Stimulated activated CD4-positive, alpha-beta T cell treated with anti-CD3 and anti-CD28 coated beads, TNF-alpha, amount 100 ng/mL, for 4 hours (primary cell): ENCODE measurements at regions not wholly inside any gene's neighbourhood (a gene's known extent, or its start where the extent isn't known, plus 50 kb on each side); places are given as distances from the start of the nearest gene placed in this dataset.
A peak's percentile ranks its signal among the peaks of the same experiment; 100 is the strongest.
"Not testable (repeated sequence)": the region's sequence is repeated elsewhere in the genome, so short reads cannot be mapped to it uniquely, and the experiment has no call there.

Experiments used
- DNase-seq, 3 experiments: peaks; one replicate each; pipeline ENCODE4 v3.0.0-alpha.2; 2020; ENCODE audit warnings: low read depth in 3 of 3

DNA sequence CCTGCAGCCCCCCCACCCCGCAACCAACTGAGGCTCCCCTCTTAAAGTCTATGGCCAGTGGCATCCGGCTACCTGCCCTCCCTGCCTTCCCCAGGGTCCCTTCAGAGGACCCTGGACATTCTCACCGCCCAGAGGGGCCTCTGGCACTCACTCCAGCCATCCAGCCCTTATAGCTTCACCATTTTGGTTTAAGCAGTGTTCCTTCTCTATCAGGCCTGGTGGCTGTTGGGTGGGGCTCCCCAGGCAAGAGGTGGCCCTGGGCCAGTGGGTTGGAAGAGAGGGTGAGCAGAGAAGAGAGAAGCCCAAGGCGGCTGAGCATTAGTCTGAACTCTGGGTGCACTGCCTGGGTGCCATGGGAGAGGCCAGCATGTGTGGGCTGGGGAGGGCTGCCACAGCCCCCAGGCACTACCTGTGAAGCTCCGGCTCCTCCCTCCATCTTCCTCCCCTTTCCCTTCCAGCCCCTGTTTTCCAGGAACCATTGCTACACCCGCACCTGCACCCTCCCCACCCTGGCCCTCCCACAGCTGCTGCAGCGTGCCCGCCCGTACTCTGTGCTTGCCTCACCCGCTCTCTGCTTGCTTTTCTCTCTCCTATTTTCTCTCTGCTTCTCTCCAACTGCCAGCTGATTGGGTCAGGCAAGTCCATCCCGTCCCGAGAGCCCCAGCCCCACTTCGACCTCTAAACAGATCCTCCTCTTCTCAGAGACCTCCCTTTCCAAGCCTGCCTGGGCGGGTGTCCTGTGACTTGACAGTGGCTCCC is 168.2 kb downstream of the TBC1D2B start:
- no peak for DNase-seq

DNA sequence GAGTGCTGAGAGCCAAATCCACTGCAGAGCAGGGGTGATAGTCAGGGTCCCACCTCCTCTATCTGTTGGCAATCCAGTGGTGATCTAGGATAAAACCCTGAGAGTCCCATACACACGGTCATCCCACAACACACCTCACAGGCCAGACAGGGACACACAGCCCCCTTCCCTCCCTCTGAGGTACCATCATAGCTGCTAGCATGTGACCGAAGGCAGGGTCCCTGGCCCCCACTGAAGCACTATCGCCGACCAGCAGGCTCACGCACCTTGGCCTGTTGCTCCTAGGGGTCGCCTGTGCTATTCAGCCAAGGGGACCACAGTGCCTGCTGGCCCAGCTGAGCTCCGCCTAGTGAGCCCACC is 168.8 kb downstream of the TBC1D2B start:
- not testable (repeated sequence) for DNase-seq

DNA sequence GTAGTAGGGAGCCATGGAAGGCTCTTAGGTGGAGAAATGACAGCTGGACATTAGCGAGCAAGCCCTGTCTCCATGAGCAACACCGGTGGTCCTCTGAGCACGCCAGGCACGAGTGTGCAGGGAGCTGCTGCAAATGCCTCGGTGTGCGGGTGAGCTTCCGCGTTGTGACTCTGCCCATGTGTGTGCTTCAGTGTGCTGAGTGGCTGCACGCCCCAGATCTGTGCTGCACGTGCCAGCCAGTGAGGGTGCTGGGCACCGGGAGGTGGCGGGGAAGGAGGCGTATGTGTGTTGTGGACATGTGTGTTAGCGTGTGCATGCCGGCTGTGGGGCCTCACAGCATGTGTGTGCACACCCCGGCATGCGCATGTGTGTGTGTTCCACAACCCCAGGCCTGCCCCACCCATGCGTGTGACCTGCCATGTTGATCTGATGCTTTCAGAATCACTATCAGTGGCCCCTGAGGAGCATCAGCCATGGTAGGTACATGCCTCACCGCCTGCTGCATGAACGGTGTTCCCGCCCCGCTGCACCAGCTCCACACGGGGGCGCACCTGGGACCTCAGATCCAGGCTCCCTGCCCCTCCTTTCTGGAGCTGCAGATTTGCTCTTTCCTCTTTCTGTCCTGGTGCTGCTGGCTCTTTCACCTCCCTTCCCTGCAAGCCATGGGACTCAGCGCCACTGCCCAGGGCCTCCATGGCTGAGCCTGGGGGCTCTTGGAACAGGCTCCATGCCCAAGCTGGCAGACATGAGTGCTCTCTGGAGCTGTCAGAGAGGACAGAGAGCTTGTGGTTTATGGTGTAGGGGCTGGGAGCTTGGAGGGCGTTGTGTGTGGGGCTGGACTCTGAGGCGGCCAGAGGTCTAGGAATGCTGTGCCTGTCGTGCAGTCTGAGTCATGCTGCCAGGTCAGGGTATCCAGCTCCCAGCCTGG is 169.4 kb downstream of the TBC1D2B start:
- DNase-seq: peak in 2 of 3 experiments; percentile 18 to 38

DNA sequence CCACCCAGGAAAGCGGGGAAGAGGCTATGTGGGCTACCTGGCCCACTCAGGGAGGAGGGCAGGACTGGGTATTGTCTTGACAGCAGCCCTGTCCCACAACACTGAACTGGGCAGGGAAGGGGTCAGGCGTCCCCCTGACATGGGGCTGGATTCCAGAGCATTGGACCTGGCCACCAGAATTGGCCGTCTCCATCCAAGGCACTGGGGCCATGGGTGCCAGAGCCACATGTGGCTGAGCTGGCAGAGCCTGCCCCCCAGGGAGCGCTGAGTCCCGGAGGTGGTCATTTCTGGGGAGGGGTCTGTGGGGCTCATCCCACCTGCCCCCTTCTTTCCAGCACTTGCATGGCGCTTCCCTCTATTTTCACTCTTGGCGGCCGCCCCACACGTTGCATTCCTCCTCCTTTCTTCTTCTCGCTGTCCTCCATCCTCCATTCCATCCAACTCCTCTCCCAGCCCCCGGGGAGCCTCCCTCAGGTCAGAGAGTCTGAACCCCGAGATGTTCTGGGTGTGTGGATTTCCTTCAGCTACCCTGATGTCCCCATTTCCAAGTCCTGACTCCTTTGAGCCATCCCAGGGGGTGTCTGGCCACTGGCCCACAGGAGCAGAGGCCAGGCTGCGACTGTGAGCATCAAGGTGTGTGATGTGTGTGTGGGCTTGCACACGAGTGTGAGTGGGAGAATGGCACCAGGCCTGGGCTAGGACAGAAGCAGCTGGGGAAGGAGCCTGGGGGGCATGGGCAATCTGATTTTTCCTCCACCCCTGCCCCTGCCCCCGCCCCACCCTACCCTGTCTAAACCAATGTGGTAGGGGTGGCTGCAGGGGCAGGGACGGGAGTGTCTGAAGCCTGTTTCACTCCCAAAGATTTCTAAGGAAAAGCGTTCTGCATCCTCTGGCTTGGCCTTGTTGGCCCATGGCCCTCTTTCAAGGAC is 171.2 kb downstream of the TBC1D2B start:
- not testable (repeated sequence) for DNase-seq

DNA sequence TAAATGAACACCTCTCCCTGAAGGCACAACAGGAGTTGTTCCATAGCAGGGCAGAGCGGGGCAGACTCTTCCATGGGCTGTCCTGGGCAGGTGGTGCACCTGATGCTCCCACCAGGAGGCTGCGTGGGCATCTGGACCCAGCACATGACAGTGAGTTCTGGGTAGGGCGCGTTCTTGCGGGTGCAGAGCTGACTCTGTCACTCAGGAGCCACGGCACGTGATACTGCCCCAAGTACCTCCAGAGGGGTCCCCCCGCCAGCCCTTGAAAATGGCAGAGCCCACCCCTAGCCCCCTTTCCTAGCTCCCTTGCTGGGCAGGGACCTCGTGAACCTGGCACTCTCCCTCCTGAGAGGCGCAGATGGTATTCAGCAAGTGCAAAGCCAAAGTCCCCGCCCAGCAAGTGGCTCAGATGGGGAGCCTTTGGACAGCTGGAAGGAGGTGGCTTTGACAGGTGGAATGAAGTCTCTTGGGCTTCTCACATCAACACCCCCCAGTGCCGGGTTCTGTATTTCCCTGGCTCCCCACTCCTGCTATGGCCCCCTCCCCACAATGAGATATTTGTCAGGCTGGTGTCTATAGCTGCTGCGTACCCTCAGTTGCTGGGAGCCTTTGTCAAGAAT is 172.1 kb downstream of the TBC1D2B start:
- no peak for DNase-seq

DNA sequence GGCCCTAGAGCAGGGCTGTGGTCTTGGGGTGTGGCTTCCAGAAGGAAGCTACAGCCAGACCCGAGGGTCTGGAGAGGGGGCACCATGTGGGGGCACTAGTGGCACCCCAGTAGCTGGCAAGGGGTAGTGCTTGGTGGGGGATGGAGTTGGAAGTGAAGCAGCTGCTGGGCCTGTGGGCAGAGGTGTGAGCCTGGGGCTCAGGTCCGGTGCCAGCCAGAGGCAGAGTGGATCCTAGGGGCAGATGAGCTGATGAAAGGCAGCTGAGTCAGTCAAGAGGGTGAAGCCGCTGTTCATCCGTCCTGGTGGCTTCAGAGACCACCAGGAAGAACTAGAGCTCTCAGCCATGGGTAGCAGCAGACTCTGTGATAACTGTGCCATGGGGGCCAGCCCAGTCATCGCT is 172.6 kb downstream of the TBC1D2B start:
- no peak for DNase-seq

DNA sequence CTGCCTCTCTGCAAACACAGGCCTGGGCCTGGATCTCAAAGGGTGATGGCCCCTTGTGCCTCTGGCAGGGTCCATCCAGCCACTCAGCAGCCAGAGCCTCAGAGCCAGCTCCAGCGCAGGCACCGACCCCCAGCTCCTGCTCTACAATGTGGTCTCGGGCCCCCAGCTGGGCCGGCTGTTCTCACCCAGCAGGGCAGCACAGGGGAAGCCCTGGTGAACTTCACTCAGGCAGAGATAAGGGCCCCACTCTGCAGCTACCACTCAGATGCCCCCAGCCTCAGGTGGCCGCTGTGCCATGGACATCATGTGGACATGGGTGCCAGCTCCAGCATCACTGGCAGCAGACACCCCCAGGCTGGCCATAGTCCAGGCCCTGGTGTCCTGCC is 173.1 kb downstream of the TBC1D2B start:
- DNase-seq: no peak

DNA sequence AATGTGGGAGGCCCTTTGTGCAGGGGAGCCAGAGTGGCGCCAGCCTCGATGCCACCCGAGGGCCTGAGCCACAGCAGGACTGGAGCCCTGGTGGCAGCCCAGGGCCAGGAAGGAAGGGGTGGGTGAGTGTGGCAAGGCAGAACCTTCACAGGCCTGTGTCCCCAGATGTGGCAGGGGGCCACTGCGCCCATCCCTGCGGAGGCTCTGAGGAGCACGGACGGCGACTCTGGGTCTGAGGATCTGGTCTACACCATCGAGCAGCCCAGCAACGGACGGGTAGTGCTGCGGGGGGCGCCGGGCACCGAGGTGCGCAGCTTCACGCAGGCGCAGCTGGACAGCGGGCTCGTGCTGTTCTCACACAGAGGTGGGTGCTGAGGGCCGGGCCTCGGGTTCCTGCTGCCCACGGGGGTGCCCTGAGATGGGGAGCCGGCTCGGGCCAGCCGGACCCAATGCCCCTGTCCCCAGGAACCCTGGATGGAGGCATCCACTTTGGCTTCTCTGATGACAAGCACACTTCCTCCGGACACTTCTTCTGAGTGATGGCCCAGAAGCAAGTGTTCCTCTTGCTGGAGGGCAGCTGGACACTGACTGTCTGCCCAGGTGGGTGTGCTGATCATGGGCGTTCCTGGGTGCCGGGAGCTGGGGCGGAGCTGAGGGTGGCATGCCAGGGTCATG is 173.6 kb downstream of the TBC1D2B start:
- not testable (repeated sequence) for DNase-seq

DNA sequence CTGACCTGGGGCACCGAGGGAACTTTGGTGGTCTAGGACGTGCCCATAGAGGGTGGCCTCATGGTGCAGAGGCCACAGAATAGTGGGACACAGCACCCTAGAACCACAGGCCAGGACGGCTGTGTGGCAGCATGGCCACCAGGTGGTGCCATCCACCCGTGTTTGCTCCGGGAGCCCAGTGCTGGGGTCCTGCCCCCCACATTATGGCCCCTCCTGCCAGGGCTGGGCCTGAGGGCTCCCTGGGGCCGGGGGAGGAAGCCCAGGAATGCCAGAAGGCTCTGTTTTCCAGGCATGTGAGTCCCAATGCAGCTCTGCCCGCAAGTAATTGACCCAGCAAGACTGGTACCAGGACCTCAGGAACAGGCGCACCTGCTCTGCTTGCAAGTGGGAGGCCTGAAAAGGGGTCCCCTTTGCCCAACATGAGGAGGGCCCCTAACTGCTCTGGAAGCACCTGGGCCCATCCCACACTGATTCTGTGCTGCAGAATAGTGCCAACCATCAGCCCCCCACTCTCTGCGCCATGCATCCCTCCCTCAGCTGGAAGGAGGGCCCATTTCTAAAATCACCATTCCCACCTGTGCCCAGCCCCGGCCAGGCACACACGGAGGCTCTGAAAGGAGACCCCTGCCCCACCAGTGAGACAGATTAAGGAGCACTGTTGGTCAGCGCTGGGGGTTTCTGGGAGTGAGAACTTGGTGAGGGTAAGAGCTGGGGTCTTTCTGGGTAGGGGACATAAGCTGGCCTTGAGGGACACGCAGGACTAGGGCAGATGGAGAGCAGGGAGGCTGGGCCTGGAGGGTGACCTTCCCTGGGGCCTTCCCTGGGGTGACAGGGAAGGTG is 174.4 kb downstream of the TBC1D2B start:
- not testable (repeated sequence) for DNase-seq

DNA sequence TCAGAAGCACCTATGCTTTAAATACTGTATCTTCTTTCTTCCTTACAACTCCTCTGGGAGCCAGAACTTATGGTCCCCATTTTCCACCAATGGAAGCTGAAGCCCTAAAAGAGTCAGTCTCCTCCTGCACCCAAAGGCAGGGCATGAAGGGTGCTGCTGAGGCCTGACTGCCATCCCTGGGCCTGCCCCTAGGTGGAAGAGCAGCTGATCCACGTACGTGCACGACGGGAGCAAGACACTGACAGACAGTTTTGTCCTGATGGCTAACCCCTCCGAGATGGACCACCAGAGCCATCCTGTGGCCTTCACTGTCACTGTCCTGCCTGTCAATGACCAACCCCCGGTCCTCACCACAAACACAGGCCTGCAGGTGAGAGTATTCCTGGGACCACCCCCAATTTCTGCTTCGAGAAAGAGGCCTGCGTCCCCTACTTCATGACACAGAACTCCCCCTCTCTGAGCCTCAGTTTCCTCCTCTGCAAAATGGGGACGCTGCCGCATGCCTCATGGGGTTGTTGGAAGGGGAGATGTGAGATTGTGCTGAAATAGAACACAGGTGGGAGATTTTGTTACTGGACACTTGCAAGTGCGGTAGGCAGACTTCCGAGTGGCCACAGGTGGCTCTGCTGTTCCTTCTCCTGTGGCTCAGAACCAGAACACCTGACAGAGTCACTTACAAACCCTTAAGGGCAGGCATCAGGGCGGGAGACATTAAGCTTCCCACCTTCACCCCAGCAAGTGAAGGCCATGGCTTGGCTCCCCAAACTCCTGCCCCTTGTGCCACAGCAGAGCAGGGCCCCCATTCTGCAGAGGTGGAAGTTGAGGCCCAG is 175.4 kb downstream of the TBC1D2B start:
- DNase-seq: no peak

DNA sequence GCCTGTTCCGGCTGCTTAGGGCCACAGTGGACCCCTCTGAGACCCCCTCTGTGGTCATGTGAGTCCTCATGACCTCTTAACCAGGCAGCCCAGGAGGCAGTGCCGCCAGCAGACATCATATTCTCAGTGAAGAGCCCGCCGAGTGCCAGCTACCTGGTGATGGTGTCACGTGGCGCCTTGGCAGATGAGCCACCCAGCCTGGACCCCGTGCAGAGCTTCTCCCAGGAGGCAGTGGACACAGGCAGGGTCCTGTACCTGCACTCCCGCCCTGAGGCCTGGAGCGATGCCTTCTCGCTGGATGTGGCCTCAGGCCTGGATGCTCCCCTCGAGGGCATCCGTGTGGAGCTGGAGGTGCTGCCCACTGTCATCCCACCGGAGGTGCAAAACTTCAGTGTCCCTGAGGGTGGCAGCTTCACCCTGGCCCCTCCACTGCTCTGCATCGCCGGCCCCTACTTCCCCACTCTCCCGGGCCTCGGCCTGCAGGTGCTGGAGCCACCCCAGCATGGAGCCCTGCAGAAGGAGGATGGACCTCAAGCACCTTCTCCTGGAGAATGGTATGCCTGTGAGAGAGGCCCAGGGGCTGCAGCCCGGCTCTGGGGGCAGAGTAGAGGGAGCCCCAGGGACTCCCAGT is 176.1 kb downstream of the TBC1D2B start:
- no peak for DNase-seq

DNA sequence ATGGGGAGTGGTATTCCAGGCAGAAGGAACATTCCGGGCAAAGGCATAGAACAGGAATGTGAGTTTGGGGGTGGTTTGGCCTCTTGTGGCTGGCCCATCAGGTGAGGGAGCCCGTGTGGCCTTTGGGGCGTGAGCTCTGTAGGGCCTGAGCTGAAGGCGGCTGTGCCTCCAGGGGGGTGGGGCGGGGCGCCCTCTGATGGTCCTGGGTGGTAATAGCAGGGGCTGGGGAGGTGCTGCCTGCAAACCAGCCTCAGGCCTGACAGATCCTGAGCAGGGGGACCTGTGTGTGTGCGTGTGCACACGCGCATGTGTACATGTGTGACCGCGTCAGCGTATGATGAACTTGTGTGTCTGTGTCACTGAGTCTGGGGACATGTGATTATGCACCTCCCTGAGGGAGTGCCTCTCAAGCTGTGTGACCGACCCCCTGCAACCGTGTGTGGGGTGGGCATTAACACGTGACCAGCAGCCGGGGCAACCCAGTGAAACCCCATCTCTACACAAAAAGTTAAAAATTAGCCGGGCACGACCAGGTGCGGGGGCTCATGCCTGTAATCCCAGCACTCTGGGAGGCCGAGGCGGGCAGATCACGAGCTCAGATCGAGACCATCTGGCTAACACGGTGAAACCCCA is 177.1 kb downstream of the TBC1D2B start:
- DNase-seq: not testable (repeated sequence)

DNA sequence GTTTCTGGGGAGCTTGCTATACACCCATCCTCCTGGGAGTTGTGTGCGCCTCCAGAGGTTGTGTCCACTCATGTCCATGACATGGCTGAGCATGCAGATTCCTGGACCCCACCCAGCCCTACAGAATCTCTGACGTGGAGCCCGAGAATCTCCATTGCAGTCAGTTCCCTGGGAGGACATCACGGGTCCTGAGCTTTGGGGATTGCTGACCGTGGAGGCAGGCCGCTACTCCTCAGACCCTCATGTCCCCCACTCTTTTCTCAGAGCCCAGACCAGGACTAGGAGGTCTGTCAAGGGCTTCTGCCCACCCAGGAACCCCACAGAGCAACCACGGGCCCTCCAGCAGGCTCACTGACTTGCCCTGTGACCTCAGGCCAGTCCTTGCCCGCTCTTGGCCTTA is 177.7 kb downstream of the TBC1D2B start:
- not testable (repeated sequence) for DNase-seq

DNA sequence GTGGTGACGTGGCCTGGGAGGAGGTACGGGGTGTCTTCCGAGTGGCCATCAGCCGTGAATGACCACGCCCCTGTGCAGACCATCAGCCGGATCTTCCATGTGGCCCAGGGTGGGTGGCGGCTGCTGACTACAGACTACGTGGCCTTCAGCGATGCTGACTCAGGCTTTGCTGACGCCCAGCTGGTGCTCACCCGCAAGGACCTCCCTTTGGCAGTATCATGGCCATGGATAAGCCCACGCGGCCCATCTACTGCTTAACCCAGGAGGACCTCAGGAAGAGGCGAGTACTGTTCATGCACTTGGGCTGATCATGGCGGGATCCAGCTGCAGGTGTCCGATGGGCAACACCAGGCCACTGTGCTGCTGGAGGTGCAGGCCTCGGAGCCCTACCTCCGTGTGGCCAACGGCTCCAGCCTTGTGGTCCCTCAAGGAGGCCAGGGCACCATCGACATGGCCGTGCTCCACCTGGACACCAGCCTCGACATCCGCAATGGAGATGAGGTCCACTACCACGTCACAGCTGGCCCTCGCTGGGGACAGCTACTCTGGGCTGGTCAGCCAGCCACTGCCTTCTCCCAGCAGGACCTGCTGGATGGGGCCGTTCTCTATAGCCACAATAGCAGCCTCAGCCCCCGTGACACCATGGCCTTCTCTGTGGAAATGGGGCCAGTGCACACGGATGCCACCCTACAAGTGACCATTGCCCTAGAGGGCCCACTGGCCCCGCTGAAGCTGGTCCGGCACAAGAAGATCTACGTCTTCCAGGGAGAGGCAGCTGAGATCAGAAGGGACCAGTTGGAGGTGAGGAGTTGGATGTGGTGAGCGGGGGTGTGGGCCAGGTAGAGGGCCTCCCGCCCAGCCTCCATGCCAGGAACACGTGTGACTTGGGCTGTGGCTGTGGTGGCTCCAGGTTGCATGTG is 178.4 kb downstream of the TBC1D2B start:
- DNase-seq: no peak

DNA sequence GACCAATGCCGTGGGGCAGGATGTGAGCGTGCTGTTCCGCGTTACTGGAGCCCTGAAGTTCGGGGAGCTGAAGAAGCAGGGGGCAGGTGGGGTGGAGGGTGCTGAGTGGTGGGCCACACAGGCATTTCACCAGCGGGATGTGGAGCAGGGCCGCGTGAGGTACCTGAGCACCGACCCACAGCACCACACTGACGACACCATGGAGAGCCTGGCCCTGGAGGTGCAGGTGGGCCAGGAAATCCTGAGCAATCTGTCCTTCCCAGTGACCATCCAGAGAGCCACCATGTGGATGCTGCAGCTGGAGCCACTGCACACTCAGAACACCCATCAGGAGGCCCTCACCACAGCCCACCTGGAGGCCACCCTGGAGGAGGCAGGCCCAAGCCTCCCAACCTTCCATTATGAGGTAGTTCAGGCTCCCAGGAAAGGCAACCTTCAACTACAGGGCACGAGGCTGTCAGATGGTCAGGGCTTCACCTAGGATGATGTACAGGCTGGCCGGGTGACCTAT is 179.6 kb downstream of the TBC1D2B start:
- DNase-seq: no peak

DNA sequence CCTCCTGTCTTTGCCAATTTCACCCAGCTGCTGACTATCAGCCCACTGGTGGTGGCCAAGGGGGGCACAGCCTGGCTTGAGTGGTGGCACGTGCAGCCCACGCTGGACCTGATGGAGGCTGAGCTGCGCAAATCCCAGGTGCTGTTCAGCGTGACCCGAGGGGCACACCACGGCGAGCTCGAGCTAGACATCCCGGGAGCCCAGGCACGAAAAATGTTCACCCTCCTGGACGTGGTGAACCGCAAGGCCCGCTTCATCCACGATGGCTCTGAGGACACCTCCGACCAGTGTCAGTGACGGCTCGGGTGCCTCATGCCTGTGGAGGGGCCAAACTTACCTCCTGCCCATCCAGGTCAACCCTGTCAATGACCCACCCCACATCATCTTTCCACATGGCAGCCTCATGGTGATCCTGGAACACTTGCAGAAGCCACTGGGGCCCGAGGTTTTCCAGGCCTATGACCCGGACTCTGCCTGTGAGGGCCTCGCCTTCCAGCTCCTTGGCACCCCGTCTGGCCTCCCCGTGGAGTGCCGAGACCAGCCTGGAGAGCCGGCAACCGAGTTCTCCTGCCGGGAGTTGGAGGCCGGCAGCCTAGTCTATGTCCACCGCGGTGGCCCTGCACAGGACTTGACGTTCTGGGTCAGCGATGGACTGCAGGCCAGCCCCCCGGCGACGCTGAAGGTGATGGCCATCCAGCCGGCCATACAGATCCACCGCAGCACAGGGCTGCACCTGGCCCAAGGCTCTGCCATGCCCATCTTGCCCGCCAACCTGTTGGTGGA is 180.2 kb downstream of the TBC1D2B start:
- not testable (repeated sequence) for DNase-seq
